ENCODE measurements at regions not wholly inside any gene's neighbourhood (a gene's known extent, or its start where the extent isn't known, plus 50 kb on each side); places are given as distances from the start of the nearest gene placed in this dataset.

DNA sequence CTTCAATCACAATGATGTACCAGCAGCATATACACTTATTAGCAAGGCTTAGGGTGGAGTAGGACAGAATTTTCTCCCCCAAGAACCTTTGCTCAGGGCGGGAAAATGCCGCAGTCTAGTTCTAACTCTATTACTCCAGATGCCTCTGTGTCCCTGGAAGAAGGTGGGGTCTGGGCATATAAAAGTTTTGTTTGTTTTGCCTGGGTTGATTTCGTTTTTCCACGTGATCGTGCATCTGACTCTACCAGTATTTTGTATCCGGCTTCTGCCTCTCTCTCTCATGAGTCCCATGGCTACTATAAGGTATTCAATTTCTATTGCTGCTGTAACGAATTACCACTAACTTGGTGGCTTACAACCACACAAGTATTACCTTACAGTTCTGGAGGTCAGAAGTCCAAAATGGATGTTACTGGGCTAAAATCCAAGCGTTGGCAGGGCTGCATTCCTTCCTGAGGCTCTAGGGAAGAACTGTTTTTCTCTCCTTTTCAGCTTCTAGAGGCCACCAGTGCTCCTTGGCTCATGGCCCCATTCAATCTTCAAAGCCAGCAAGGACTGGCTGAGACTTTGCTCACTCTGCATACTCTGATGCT is 181.2 kb upstream of the PRSS58 start:
- no peak for ATAC-seq
- H4K20me1 ChIP-seq (ENCODE audit: insufficient read depth, low read length) = no peaks in the 10 kb centered on the region
- TF ChIP-seq SP2 (CRISPR knock-in tag; IDR thresholded peaks at IDR 0.05) (no peak), KLF16 (CRISPR knock-in tag; IDR thresholded peaks at IDR 0.05) (no peak), ZNF781 (CRISPR knock-in tag; IDR thresholded peaks at IDR 0.05; ENCODE audit: borderline replicate concordance, not compliant biosample characterization) (no peak), ZSCAN9 (CRISPR knock-in tag; IDR thresholded peaks at IDR 0.05; ENCODE audit: borderline replicate concordance) (no peak), EHMT2 (IDR thresholded peaks at IDR 0.05; ENCODE audit: borderline replicate concordance, low read depth, low read length) (no peak), SPEN (CRISPR knock-in tag; IDR thresholded peaks at IDR 0.05; ENCODE audit: low read depth) (no peak), ZNF562 (CRISPR knock-in tag; IDR thresholded peaks at IDR 0.05; ENCODE audit: borderline replicate concordance) (no peak), ZNF274 (CRISPR knock-in tag; IDR thresholded peaks at IDR 0.05) (no peak), ELF1 (CRISPR knock-in tag; IDR thresholded peaks at IDR 0.05) (no peak), ZNF235 (CRISPR knock-in tag; IDR thresholded peaks at IDR 0.05; ENCODE audit: borderline replicate concordance) (no peak), ZMYM4 (CRISPR knock-in tag; IDR thresholded peaks at IDR 0.05) (no peak)
- TF ChIP-seq, protein P1, sequence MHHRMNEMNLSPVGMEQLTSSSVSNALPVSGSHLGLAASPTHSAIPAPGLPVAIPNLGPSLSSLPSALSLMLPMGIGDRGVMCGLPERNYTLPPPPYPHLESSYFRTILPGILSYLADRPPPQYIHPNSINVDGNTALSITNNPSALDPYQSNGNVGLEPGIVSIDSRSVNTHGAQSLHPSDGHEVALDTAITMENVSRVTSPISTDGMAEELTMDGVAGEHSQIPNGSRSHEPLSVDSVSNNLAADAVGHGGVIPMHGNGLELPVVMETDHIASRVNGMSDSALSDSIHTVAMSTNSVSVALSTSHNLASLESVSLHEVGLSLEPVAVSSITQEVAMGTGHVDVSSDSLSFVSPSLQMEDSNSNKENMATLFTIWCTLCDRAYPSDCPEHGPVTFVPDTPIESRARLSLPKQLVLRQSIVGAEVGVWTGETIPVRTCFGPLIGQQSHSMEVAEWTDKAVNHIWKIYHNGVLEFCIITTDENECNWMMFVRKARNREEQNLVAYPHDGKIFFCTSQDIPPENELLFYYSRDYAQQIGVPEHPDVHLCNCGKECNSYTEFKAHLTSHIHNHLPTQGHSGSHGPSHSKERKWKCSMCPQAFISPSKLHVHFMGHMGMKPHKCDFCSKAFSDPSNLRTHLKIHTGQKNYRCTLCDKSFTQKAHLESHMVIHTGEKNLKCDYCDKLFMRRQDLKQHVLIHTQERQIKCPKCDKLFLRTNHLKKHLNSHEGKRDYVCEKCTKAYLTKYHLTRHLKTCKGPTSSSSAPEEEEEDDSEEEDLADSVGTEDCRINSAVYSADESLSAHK (CRISPR knock-in tag; IDR thresholded peaks at IDR 0.05; ENCODE audit: borderline replicate concordance) = no peak
- TF ChIP-seq, protein P2, sequence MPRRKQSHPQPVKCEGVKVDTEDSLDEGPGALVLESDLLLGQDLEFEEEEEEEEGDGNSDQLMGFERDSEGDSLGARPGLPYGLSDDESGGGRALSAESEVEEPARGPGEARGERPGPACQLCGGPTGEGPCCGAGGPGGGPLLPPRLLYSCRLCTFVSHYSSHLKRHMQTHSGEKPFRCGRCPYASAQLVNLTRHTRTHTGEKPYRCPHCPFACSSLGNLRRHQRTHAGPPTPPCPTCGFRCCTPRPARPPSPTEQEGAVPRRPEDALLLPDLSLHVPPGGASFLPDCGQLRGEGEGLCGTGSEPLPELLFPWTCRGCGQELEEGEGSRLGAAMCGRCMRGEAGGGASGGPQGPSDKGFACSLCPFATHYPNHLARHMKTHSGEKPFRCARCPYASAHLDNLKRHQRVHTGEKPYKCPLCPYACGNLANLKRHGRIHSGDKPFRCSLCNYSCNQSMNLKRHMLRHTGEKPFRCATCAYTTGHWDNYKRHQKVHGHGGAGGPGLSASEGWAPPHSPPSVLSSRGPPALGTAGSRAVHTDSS (CRISPR knock-in tag; conservative IDR thresholded peaks at IDR 0.05) = no peak
- TF ChIP-seq, protein P3, sequence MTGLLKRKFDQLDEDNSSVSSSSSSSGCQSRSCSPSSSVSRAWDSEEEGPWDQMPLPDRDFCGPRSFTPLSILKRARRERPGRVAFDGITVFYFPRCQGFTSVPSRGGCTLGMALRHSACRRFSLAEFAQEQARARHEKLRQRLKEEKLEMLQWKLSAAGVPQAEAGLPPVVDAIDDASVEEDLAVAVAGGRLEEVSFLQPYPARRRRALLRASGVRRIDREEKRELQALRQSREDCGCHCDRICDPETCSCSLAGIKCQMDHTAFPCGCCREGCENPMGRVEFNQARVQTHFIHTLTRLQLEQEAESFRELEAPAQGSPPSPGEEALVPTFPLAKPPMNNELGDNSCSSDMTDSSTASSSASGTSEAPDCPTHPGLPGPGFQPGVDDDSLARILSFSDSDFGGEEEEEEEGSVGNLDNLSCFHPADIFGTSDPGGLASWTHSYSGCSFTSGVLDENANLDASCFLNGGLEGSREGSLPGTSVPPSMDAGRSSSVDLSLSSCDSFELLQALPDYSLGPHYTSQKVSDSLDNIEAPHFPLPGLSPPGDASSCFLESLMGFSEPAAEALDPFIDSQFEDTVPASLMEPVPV (CRISPR knock-in tag; IDR thresholded peaks at IDR 0.05) = no peak
- no peak overlapping the region for H2AFZ ChIP-seq (ENCODE audit: low read length)
- BruUV-seq (replicated peaks) = no TSS peak
- no peaks in the 10 kb centered on the region for H3K36me3 ChIP-seq (replicated peaks in 1 of 2; ENCODE audit: control insufficient read depth in 1 of 2, insufficient read depth in 2 of 2, low read length in 2 of 2)
- intact Hi-C loops (cut with micrococcal nuclease; ENCODE audit: unreplicated experiment) (no loop called here), in situ Hi-C loops (cut with HindIII; ENCODE audit: extremely low pct_ligation_motif_present, low pct_unique_long_range_greater_than_20kb) (no loop called here)
- no peak overlapping the region for H3K4me2 ChIP-seq (ENCODE audit: low read depth, low read length)
- ChIA-PET POLR2A (no interaction called here), CTCF (ENCODE audit: low intra/inter-chr PET ratio, low total read pairs) (no interaction called here)
- no peak overlapping the region for H3K27ac ChIP-seq (ENCODE audit: extremely low read length, insufficient read depth, low read length)
- H3K27me3 ChIP-seq (ENCODE audit: control insufficient read depth in 1 of 2, insufficient read depth in 2 of 2, low read length in 2 of 2) = peaks cover 0 to 4% of the 10 kb centered on the region in 2 experiments; a peak in 2 of 5 replicates
- no peaks in the 10 kb centered on the region for H3K9me3 ChIP-seq (ENCODE audit: low read length)
- DNase-seq (ENCODE audit: low spot score) = no peak
- 16% methylated on average over 8 of the region's 8 CpGs for WGBS (ENCODE audit: low lambda C conversion rate)
- FAIRE-seq = no peak
- no peak overlapping the region for H3K9ac ChIP-seq (ENCODE audit: insufficient read depth, low read depth, low read length)
- no peaks in the 10 kb centered on the region for H3K79me2 ChIP-seq (ENCODE audit: insufficient read depth, low read length)
- H3K4me3 ChIP-seq (replicated peaks in 1 of 3; ENCODE audit: insufficient read depth in 1 of 3, low read depth in 2 of 3, low read length in 3 of 3) = no peak overlapping the region
- H3K4me1 ChIP-seq (ENCODE audit: insufficient read depth, low read length) = no peaks in the 10 kb centered on the region
